HAP-1 (cell line): ENCODE measurements at regions not wholly inside any gene's neighbourhood (a gene's known extent, or its start where the extent isn't known, plus 50 kb on each side); places are given as distances from the start of the nearest gene placed in this dataset.
"Not testable (repeated sequence)": the region's sequence is repeated elsewhere in the genome, so short reads cannot be mapped to it uniquely, and the experiment has no call there.

ENCODE experiments used
- DNase-seq, 2 experiments: peaks; one replicate each; pipeline ENCODE4 v3.0.0-alpha.2; 2016 to 2020; ENCODE audit warnings: low spot score in 2 of 2
- H3K27me3 ChIP-seq: fragments of 250-450 bp; sonication (Bioruptor Pico); 2 replicates; pipeline ENCODE4 v1.5.1; 2020; ENCODE audit warnings: low read depth, mild to moderate bottlenecking, moderate library complexity
- H3K36me3 ChIP-seq: fragments of 250-450 bp; sonication (Bioruptor Pico); replicated peaks from 2 replicates; pipeline ENCODE4 v1.5.1; 2020; ENCODE audit warnings: mild to moderate bottlenecking
- H3K4me1 ChIP-seq: fragments of 250-450 bp; sonication (Bioruptor Pico); 2 replicates; pipeline ENCODE4 v1.5.1; 2020; ENCODE audit warnings: mild to moderate bottlenecking
- H3K4me3 ChIP-seq: fragments of 250-450 bp; sonication (Bioruptor Pico); 2 replicates; pipeline ENCODE4 v1.5.1; 2020; ENCODE audit warnings: mild to moderate bottlenecking, moderate library complexity
- H3K9me3 ChIP-seq: fragments of 250-450 bp; sonication (Bioruptor Pico); 2 replicates; pipeline ENCODE4 v1.5.1; 2020; ENCODE audit warnings: mild to moderate bottlenecking, moderate library complexity
- in situ Hi-C: fragments of 300-500 bp; cut with MboI; formaldehyde crosslinking; loops from 3 replicates; pipeline ENCODE4 v1.14.3; 2020; ENCODE audit warnings: low sequenced_read_pairs, inconsistent platforms, mixed read lengths

DNA sequence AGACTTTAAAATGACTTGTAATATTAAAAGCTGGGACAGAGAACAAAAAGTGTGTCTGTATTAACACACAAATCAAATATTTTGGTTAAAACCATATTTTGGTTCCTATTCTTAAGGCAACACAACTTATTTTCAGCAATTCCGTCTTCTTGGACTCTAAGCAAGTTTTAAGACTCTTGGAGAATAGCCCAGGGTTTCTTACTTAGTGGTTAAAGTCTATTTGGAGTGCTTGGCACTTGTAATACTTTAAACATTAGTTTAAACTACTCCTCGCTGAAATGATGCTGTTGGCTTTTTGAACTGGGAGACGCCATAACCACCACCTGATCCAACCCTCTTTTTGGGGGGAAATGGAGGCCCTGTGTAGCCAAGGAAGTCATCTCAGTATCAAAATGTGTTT, 109.7 kb upstream of the GMDS start:
- Histone ChIP-seq H3K27me3 (peaks cover 5% of the 10 kb centered on the region; the same call in 1 of the 2 replicates), H3K36me3 (no peaks in the 10 kb centered on the region), H3K9me3 (no peaks in the 10 kb centered on the region), H3K4me1 (no peaks in the 10 kb centered on the region), H3K4me3 (no peak overlapping the region)
- in situ Hi-C loops = loop anchor here (5.0 kb wide), 1 partner anchor 763 kb away; no protein-coding TSS in a partner anchor
- no peak for DNase-seq

DNA sequence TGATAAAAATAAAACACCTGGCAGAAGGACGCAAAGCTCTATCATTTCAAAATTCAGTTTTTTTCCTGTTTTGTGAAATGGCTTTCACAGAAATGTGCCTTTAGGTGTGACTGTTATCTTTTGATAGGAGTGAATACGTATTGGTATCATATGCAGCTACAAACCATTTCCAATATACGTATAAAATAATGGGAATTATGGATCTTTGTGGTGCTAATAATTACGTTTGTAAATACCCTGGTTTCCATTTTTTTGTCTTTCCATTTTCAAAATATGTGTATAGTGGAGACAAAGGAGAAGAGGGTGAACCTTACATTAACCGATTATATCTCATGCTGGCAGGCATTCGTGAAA, 108.7 kb upstream of the GMDS start:
- Histone ChIP-seq H3K9me3 (no peaks in the 10 kb centered on the region), H3K4me1 (no peaks in the 10 kb centered on the region), H3K27me3 (peaks cover 5% of the 10 kb centered on the region; the same call in 1 of the 2 replicates), H3K36me3 (no peaks in the 10 kb centered on the region), H3K4me3 (no peak overlapping the region)
- in situ Hi-C loops = no loop called here
- DNase-seq = no peak

DNA sequence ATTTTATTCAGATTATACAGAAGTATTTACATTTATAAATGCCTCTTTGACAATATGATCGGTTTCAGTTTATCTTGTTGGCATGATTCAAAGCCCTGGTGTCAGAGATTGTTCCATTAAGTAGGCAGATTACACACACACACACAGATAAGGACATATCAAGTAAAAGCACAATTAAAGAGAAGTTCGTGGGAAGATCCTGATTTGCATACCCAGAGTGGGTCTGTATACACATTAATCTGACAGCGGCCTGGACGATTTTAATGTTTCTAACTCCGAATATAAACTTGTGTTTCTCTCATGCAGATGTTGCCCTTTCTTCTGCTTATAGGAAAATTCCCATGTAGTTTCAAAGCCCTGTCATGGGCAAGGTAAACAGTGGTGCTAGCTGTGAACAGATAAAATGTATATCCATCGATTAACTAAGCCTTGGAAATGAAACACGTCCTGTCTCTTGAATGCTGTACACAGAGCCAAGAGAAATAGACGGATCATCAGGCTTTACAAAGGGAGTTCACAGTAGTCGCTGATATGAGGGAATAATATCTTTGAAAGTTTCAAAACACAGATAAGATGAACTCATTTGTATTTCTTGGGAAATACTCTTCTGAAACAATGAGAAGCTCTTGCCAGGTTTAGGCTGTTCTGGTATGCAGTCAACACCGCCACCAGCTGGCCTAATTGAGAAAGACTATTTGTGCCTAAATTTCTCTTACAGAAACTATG, 108.2 kb upstream of the GMDS start:
- Histone ChIP-seq H3K4me1 (no peaks in the 10 kb centered on the region), H3K36me3 (no peaks in the 10 kb centered on the region), H3K27me3 (peaks cover 5% of the 10 kb centered on the region; the same call in 1 of the 2 replicates), H3K9me3 (no peaks in the 10 kb centered on the region), H3K4me3 (no peak overlapping the region)
- DNase-seq = peak; percentile 60 to 72
- in situ Hi-C loops = no loop called here

DNA sequence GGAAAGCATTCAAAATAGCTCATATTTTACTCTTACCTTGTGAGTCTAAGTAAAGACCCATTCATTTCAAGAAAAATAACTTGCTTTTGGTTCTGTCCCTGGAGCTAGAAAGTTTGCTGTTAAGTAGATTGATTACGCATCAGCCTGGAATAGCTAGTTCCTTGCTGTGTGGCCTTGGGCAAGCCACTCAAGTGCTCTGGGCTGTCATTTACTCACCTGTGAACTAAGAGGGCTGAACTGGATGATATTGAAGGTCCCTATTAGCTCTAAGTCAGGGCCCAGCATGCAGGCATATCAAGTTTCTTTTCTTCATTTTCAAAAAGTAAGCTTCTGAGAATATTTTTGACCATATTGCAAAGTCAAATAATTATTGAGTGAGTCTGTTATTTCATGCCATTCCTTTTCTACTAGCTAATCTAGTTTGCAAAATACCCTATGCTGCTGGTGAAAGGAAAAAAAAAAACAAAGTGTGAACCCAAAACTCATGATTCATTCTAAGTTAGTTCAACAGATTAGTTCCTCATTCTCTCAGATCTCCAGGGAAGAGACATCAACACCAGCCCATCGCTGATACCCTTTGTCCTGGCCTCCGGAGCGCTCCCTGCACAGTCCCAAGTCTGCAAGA, 106.5 kb upstream of the GMDS start:
- no peak for DNase-seq
- no peaks in the 10 kb centered on the region for H3K36me3 ChIP-seq

DNA sequence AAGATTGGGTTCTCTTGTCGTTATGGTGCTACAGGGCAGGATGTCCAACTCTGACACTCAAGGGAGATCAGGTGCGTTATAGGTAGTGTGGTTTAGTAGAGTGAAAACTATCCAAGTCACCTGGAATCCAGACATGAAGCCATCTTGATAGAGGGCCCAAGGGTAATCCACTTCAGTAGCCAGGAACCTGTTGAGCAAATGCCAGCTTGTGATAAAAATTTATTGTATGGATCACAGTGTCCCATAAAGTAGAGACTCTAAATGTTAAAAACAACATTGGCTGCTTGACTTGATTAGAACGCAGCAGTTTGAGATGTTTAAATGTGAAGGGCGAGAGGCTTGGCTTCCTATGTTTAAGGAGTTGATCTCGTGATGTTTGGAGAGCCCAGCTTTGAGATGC, 105.7 kb upstream of the GMDS start:
- Histone ChIP-seq H3K4me3 (no peak overlapping the region), H3K36me3 (no peaks in the 10 kb centered on the region), H3K9me3 (no peaks in the 10 kb centered on the region), H3K4me1 (no peaks in the 10 kb centered on the region), H3K27me3 (peaks cover 2% of the 10 kb centered on the region; the same call in 1 of the 2 replicates)
- DNase-seq = no peak
- in situ Hi-C loops = no loop called here

More for the DNA sequence above, 106.5 kb upstream of the GMDS start:
- no peak overlapping the region for H3K4me3 ChIP-seq
- no peaks in the 10 kb centered on the region for H3K9me3 ChIP-seq
- in situ Hi-C loops = no loop called here
- peaks cover 5% of the 10 kb centered on the region; the same call in 1 of the 2 replicates for H3K27me3 ChIP-seq
- no peaks in the 10 kb centered on the region for H3K4me1 ChIP-seq

DNA sequence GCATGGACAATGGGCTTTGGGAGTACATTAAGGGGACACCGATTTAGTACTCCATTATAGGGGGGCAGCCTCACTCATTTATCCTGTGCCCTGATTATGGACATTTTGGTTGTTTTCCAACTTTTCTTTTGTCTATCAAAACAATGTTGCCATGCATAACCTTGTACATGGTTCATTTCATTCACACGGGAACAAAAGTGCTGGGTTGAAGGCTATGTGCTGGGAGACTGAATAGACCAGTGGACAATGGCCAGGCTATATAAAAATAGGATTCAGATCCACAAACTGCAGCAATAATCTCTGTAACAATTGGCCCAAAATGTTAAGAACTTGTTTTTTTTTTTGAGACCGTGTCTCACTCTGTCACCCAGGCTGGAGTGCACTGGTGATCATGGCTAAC, 100.7 kb upstream of the GMDS start:
- Histone ChIP-seq H3K36me3 (no peaks in the 10 kb centered on the region), H3K4me1 (peaks cover 5% of the 10 kb centered on the region; the same call in 1 of the 2 replicates), H3K9me3 (no peaks in the 10 kb centered on the region), H3K27me3 (no peaks in the 10 kb centered on the region), H3K4me3 (no peak overlapping the region)
- in situ Hi-C loops = no loop called here
- DNase-seq = peak in 1 of 2 experiments; percentile 24

DNA sequence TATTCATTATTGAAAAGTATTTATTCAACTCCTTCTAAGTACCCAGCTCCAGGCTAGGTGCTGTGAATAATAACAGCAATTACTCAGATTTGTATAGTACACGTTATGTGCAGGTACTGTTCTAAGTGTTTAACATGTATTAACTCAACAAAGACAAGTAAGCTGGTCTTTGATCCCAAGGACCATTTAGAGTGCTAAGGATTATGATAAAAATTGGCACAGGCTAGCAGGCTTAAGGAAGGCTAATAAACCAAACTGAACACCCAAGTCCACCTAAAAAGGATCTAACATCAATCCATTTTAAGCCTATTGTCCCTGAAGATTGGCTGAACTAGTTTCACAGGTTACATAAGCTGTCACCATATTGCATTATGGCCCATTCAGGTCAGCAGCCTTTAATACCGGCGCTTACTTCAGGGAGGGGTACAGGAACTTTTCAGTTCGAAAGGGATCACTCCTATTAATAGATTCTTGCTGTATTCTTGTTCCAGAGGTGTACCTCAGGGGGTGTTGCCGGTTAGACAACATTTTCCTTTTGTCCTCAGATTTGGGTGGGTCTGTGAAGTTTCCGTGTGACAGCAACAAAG, 99.0 kb upstream of the GMDS start:
- in situ Hi-C loops = no loop called here
- Histone ChIP-seq H3K4me1 (peaks cover 5% of the 10 kb centered on the region; the same call in 1 of the 2 replicates), H3K9me3 (no peaks in the 10 kb centered on the region), H3K4me3 (no peak overlapping the region), H3K27me3 (no peaks in the 10 kb centered on the region), H3K36me3 (no peaks in the 10 kb centered on the region)
- DNase-seq = peak; percentile 9 to 66

DNA sequence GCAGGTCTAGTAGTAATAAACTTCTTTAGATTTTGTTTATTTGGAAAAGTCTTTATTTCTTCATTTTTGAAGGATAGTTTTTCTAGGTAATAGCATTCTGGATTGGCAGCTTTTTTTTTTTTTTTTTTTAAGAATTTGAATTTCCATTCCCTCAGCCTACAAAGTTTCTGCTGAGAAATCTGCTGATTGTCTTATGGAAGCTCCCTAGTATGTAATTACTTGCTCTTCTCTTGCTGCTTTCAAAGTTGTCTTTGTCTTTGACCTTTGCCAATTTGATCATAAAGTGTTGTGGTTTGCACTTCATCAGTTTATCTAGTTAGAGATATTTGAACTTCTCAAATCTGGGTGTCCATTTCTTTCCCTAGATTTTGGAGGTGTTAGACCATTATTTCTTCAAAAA, 82.2 kb upstream of the GMDS start:
- in situ Hi-C loops = no loop called here

DNA sequence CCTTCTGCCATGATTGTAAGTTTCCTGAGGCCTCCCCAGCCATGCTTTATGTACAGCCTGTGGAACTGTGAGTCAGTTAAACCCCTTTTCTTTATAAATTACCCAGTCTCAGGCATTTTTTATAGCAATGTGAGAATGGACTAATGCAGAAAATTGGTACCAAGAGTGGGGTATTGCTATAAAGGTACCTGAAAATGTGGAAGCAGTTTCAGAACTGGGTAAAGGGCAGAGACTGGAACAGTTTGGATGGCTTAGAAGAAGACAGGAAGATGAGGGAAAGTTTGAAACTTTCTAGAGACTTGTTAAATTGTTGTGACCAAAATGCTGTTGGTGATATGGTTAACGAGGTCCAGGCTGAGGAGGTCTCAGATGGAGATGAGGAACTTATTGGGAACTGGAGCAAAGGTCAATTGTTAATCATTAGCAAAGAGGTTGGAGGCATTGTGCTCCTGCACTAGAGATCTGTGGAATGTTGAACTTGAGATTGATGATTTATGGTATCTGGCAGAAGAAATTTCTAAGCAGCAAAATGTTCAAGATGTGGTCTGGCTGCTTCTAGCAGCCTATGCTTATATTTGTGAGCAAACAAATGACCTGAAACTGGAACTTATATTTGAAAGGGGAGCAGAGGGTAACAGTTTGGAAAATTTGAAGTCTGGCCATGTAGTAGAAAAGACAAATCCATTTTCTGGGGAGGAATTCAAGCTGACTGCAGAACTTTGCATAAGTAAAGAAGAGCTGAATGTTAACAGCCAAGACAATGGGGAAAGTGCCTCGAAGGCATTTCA, 79.0 kb upstream of the GMDS start:
- Histone ChIP-seq H3K36me3 (no peaks in the 10 kb centered on the region), H3K4me1 (no peaks in the 10 kb centered on the region), H3K4me3 (no peak overlapping the region), H3K27me3 (no peaks in the 10 kb centered on the region), H3K9me3 (peaks cover 5% of the 10 kb centered on the region; the same call in 1 of the 2 replicates)
- no peak for DNase-seq
- in situ Hi-C loops = no loop called here

More for the DNA sequence above, 82.2 kb upstream of the GMDS start:
- Histone ChIP-seq H3K4me1 (no peaks in the 10 kb centered on the region), H3K9me3 (peaks cover 3% of the 10 kb centered on the region; the same call in 1 of the 2 replicates), H3K27me3 (no peaks in the 10 kb centered on the region), H3K4me3 (no peak overlapping the region), H3K36me3 (no peaks in the 10 kb centered on the region)
- no peak for DNase-seq

DNA sequence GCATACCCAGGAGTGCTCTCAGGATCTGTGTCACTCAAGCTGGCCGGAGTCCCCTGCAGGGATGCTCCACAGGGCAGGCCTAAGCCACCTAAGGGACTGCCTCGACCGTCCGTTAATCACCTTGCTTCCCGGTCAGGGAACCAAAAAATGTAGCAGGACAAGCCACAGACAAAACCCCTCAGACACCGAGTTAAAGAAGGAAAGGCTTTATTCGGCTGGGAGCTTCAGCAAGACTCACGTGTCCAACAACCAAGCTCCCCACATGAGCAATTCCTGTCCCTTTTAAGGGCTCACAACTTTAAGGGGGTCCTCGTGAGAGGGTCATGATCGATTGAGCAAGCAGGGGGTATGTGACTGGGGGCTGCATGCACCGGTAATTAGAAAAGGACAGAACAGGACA, 72.1 kb upstream of the GMDS start:
- not testable (repeated sequence) for H3K9me3 ChIP-seq, DNase-seq

DNA sequence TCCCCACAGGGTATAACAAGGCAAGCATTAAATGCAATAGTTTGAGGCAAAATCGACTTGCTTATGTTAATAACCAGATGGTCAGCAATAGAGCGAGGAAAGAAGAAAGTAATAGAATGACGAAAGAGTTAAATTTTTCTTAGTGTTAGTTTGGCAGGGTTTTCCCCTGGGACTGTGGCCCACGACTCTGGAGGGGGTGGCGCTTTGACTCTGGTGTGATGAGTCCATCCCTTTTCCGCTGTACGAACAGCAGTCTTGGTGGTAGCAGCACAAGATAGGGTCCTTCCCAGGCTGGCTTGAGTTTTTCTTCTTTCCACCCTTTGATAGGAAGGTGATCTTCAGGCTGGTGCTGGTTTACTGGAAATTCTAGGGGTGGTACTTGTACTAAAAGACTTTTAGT, 69.2 kb upstream of the GMDS start:
- in situ Hi-C loops = no loop called here
- 0 out of 2 replicates have a peak, but pooled peaks cover 2% of the 10 kb centered on the region for H3K9me3 ChIP-seq
- no peaks in the 10 kb centered on the region for H3K27me3 ChIP-seq
- H3K4me3 ChIP-seq = no peak overlapping the region
- DNase-seq = no peak
- H3K4me1 ChIP-seq = no peaks in the 10 kb centered on the region
- H3K36me3 ChIP-seq = no peaks in the 10 kb centered on the region

More for the DNA sequence above, 72.1 kb upstream of the GMDS start:
- in situ Hi-C loops, H3K4me1 ChIP-seq, H3K4me3 ChIP-seq, H3K27me3 ChIP-seq, H3K36me3 ChIP-seq: not testable (repeated sequence)

DNA sequence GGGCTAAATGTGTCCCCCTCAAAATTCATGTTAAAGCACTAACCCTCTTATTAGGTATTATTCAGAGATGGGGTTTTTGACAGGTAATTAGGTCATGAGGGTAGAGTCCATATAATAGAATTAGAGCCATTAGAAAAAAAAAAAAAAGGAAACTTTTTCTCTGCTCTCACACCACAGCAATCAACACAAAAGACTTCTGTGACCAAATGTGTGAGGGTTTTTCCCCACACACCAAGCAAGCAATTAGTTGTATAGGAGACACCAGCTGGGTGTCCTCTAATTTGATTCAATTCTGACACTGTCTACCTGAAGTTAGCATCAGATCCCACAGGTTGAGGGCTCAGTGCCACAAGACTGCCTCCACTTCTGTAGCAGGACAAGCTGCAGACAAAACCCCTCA, 64.6 kb upstream of the GMDS start:
- no peaks in the 10 kb centered on the region for H3K36me3 ChIP-seq
- DNase-seq = no peak

DNA sequence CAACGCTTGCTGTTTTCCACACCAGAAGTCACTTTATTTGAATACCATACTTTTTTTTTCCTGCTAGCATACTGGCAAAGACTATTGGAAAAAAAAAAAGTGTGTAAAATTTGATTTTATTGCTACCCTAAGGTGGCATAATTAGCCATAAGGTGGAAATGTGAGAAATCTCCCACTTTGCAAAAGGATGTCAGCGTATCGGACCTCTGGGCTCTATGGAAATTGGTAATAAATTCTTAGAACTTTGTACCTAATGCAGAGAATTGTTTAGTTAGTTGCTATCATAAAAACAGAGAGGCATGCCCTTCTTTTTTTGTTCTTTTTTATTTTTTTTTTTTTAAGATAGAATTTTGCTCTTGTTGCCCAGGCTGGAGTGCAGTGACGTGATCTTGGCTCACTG, 63.7 kb upstream of the GMDS start:
- no peaks in the 10 kb centered on the region for H3K4me1 ChIP-seq
- no peaks in the 10 kb centered on the region for H3K27me3 ChIP-seq
- no peak for DNase-seq
- H3K4me3 ChIP-seq = no peak overlapping the region
- no peaks in the 10 kb centered on the region for H3K36me3 ChIP-seq
- in situ Hi-C loops = no loop called here
- H3K9me3 ChIP-seq = no peaks in the 10 kb centered on the region

More for the DNA sequence above, 64.6 kb upstream of the GMDS start:
- Histone ChIP-seq H3K9me3 (no peaks in the 10 kb centered on the region), H3K4me1 (no peaks in the 10 kb centered on the region), H3K27me3 (no peaks in the 10 kb centered on the region), H3K4me3 (no peak overlapping the region)
- in situ Hi-C loops = no loop called here
